GM10266 (cell line): ENCODE measurements at regions not wholly inside any gene's neighbourhood (a gene's known extent, or its start where the extent isn't known, plus 50 kb on each side); places are given as distances from the start of the nearest gene placed in this dataset.

Experiments used
- DNase-seq: peaks from one replicate; pipeline ENCODE4 v3.0.0; 2012; ENCODE audit errors: extremely low spot score
- CTCF ChIP-seq: IDR thresholded peaks from 2 replicates; pipeline ENCODE4 v1.5.1; 2012; ENCODE audit warnings: mild to moderate bottlenecking, low read depth; ENCODE audit not compliant: control insufficient read depth, insufficient read depth; ENCODE audit errors: missing control alignments

GRCh38 chr6:157758516-157759023 lies 64.5 kb upstream of the SNX9 start:
- TF ChIP-seq CTCF: no peak
- DNase-seq: no peak

- DNase-seq: no peak
Observed at GRCh38 chr6:157759028-157759427, 64.0 kb upstream of the SNX9 start.

GRCh38 chr6:157760137-157760536 lies 62.9 kb upstream of the SNX9 start:
- no peak for DNase-seq
- TF ChIP-seq CTCF: no peak

More at GRCh38 chr6:157759028-157759427, 64.0 kb upstream of the SNX9 start:
- no peak for TF ChIP-seq CTCF

DNA sequence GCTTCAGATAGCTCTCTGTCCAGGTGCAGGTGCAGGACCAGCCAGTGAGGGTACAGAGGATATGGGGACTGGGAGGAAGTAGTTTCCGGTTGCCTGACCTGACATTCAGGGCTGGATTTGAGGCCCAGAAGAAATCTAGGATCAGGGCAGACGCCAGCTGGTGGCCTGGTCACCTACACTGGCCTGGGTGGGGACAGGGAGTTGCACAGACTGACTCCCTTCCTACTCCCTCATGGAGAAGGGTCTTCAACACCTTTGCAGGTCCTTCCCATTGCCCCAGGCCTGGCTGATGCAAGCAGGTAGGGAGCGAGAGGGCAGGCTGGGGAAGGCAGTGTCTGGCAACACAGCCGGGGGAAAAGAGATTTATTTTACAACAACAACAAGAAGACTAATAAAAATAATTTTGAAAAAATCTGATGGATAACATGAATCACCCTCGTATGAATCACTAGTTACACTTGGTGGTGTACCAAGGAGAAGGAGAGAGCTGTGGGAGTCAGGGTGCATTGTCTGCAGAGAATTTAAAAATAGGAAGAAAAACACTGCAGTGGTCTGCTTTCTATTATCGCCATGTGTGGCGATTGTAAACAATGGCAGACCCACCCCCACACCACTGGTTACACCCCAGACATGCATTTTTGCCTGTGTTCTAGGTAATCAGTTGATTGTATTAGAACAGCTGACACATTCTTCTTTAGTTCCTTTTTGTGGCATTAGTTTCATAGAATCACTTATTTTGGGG lies 62.3 kb upstream of the SNX9 start:
- TF ChIP-seq CTCF: no peak
- no peak for DNase-seq

- no peak for TF ChIP-seq CTCF
- DNase-seq: peak; percentile 36
Observed at GRCh38 chr6:157761331-157761921, 61.6 kb upstream of the SNX9 start.

DNA sequence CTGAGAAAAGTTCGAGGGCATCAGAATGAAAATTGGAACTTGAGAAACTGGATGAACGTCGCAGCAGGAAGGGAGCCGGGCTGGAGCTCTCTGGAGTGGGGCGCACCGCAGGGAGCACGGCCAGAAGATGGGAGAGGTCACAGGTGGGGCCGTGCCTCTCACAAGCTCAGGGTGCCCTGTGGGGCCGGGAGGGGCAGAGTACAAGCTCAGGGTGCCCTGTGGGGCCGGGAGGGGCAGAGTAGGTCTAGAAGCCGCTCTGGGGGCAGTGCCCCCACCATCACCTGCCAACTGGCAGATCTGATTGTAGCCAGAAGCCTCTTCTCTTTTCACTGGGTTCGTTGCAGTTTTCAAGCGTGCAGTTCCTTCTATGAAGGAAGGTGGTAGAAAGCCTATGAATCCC lies 61.1 kb upstream of the SNX9 start:
- no peak for TF ChIP-seq CTCF
- DNase-seq: no peak

DNA sequence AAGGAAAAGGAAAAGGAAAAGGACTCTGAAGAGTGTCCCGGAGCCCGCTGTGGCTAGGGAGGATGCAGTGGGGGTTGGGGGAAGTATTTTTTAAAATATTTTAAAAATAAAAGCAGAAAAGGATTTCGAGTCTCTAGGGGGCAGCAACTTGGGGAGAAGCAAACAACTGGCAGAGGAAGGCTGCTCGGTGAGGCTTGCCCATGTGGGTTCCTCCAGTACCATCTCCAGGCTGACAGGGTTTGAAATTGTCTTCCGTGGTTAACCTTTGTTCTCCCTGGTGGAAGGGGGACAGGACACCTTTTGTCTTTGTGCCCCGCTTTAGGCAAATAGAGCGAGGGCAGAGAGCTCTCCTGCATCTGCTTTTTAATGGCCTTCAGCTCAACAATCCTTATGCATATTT lies 60.4 kb upstream of the SNX9 start:
- peak; percentile 19 for TF ChIP-seq CTCF
- no peak for DNase-seq
